ENCODE measurements at regions not wholly inside any gene's neighbourhood (a gene's known extent, or its start where the extent isn't known, plus 50 kb on each side); places are given as distances from the start of the nearest gene placed in this dataset.

- TF ChIP-seq POLR2AphosphoS5 (IDR thresholded peaks at IDR 0.05) (no peak), POLR2A (IDR thresholded peaks at IDR 0.05) (no peak), CTCF (IDR thresholded peaks at IDR 0.05) (no peak)
Observed at GRCh38 chr10:131571865-131572264, 260.3 kb upstream of the TCERG1L start.

Measured in gastroesophageal sphincter (tissue), 3 donors.